ENCODE measurements at regions not wholly inside any gene's neighbourhood (a gene's known extent, or its start where the extent isn't known, plus 50 kb on each side); places are given as distances from the start of the nearest gene placed in this dataset.

DNA sequence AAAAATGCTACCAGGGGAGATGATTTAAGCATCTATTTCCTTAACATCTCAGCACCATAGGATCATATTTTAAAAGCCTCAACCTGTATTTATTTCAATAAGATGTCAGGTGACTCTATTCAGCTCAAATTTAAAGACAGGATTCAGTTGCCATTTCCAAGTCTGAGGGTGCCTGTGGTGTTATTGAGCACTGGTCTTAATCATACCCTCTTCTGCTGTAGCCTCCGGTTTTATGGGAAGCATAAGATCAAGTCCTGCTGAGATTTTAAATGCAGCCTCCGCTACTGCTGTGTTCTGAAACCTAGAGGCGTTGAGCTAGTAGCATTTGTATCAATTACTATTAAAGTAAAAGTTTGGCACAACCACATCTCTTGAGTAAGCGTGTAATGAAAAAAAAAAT lies 185.7 kb upstream of the NWD2 start:
- DNase-seq (ENCODE audit: low read depth in 2 of 2, low spot score in 1 of 2) = no peak

DNA sequence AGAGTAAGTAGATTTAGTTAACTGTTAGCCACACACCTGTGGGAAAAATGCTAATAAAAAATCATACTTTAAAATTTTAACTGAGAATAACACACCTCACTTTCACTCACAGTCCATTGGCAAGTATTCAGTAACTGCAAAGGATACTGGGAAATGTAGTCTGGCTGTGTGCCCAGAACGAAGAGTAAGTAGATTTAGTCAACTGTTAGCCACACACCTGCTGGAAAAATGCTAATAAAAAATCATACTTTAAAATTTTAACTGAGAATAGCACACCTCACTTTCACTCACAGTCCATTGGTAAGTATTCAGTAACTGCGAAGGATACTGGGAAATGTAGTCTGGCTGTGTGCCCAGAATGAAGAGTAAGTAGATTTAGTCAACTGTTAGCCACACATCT lies 178.4 kb upstream of the NWD2 start:
- no peak for DNase-seq (ENCODE audit: low read depth in 2 of 2, low spot score in 1 of 2)

DNA sequence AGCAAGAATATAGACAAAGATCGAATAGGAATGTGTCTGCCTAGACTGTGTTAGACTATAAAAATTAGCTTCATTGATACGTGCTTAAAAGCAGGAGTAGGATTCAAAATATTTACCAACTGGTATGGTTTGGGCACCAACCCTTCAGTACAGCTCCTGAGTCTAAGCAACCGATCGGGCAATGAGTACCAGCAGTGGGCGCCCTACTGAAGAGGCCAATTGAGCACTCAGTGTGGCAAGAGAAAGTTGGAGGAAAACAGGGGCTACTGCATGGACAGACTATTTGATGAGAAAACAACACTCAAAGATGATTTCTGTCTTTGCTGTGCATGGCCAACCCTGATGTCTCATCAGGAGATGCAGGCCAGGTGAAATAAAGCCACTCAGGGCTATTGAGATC lies 176.0 kb upstream of the NWD2 start:
- no peak for DNase-seq (ENCODE audit: low read depth in 2 of 2, low spot score in 1 of 2)

DNA sequence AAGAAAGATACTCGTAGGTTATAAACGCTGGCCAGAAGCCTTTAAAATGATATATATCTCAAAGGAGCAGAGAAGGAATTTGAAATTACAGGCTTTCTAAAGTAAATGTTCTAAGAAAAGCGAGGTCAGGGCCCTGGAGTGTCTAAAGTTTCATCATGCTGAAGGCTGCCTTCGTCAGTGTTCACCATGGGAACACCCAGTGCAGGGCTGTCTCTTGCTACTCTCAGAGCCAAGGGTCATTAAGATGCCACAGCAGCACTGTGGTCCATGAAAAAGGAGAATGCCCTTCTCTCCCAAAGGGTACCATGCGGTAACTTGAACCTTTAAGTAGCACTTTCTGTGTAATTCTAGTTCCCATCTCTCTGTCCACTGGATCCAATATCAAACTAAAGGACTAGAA lies 174.5 kb upstream of the NWD2 start:
- no peak for DNase-seq (ENCODE audit: low read depth in 2 of 2, low spot score in 1 of 2)

DNA sequence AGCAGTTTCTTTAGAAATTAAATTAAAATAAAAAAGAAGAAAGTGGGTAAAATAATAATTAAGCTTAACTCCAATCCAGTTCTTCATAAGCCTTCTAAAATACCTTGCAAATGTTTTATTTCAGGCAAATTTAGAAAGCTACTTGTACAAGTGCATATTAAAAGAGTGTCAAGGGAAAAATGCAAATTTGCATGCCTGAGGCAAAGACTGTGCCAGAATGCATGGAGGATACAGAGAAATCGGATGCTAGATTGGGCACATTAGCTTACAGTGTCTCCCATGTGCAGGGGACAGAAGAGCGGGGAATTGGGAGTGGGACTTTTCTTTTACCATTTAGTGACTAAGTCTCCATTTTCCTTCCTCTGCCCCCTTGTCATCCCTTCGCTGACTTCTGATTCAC lies 173.0 kb upstream of the NWD2 start:
- no peak for DNase-seq (ENCODE audit: low read depth in 2 of 2, low spot score in 1 of 2)

DNA sequence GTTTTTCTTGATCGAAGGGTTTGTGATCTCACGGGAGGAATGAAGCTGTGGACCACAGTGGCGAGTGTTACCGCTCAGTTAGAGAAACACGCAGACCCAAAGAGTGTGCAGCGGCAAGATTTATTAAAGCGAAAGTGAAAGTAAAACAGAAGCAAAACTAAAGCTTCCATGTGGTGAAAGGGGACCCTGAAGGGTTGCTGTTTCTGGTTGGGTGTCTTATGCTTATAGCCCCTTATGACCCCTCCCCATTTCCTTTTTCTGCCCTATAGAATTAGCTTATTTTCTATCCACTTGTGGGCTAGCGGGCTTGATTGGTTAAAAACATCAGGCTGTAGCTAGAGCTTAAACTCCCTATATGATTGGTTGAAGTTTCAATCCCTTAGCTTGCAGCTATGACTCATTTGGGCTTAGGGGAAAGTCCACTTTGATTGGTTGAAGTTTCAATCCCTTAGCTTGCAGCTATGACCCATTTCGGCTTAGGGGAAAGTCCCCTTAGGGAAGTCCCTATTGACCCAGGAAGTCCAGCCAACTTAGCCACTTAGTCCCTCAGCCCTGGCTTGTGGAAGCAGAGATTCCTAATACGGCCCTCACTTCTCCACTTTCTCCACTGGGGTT lies 171.2 kb upstream of the NWD2 start:
- no peak for DNase-seq (ENCODE audit: low read depth in 2 of 2, low spot score in 1 of 2)

DNA sequence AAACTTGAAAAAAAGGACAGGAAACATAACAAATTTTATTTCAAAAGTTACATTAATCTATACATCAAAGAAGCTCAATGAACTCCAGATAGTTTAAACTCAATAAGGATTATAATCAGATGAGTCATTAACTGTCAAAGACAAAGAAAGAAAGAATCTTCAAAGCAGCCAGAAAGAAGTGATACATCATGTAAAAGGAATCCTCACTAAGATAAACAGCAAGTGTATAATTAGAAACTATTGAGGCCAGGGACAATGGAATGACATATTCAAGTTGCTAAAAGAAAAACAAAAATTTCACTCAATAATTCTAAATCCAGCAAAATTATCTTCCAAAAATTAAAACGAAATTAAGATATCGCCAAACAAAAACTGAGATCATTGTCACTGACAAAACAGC lies 161.6 kb upstream of the NWD2 start:
- no peak for DNase-seq (ENCODE audit: low read depth in 2 of 2, low spot score in 1 of 2)

DNA sequence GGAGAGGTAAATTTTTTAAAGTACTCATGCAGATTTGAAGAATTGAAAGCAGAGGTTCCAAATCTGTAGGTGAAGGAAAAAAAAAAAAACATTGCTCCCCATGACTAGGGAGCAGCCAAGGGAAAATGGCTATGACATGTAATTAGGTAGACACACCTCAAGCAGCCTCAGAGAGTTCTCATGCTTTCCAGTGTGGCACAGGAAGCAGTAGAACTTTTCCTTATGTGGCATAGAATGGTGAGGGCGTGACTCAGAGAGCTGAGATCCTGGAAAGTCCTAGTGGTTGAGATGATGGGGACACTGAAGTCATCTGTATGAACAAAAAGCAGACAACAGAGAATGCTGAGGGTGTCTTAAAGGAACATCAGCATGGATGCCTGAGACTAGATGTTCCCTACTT lies 148.6 kb upstream of the NWD2 start:
- no peak for DNase-seq (ENCODE audit: low read depth in 2 of 2, low spot score in 1 of 2)

DNA sequence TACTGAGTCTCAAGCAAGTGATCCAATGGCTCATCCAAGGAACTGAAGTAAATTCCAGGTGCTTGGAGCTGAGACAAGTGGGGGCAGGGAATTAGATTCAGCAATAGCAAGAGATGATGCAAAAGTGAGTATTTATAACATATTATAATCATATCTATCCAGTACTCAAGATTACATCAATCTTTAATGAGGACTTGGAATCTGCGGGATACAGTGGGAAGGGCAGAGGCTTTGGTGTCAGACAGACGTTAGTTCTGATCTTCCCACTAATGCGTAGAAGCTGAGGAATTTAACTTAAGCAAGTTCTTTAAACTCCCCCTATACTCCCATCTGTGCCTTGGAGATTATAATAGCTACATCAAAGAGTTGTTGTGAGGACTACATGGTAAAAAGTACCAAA lies 143.4 kb upstream of the NWD2 start:
- no peak for DNase-seq (ENCODE audit: low read depth in 2 of 2, low spot score in 1 of 2)

DNA sequence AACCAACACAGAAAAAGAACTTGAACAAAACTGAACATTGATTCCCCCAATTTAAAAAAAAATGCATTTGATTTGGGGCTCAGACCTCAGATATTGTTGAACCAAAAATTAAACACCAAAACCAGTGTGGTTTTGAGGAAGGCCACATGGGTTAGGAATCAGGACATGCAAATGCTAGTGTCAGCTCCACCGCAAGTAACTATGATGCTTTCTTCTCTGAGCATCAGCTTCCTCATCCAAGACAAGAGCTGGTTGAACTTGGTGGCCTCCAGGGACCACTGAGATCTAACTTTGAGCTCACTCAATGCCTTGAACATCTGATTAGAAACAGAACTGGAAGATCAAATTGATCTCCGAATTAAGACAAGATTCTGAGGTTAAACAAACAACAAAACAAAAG lies 142.9 kb upstream of the NWD2 start:
- DNase-seq (ENCODE audit: low read depth in 2 of 2, low spot score in 1 of 2) = no peak

DNA sequence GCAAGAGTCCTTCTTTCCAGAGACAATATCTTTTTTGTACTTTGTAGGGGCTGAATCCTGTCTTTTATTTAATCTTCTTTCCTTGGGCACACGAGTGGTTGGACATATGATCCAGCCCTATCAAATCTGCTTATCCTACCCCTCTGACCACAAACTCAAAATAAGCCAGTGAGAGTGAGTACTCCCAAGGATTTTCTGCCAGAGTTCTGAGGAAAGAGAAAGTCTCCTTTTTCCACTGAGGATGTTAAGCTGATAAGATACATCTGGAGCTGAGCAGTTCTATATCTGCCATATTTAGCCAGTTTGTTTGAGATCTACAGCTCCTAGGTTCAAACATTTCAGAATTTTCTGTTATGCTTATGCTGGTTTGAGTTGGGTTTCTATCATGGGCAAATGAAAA lies 134.8 kb upstream of the NWD2 start:
- DNase-seq (ENCODE audit: low read depth in 2 of 2, low spot score in 1 of 2) = no peak

DNA sequence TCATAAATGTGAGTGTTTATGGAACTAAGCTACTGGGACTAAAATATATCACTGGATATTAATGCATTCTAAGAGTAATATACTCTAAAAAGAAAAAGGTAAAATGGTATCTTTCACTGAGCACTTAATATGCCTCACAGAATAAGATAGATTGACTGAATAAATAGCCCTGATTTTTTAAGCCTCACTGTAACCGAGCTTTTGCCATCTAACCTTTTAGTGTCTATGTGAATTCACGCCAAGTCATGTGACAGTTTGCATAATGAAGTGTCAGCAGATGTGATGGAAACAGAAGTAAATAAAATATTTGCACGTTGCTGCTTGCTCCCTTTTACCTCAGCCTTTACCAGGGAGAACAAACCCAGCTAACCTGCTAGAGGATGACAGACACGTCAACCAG lies 119.7 kb upstream of the NWD2 start:
- no peak for DNase-seq (ENCODE audit: low read depth in 2 of 2, low spot score in 1 of 2)

DNA sequence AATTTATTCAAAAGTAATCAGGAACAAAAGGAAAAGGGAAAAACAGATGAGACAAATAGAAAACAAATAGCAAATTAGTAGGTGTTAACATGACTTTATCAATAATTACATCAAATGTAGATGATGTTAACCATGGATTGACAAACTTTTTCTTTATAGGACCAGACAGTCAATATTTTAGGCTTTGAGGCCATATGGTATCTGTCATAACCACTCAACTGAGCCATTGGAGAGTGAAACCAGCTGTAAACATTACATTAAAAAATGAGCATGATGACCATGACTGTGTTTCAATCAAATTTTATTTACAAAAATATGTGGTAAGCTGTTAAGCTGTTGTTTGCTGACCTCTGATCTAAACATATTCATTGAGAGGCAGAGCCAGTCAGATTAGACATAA lies 118.5 kb upstream of the NWD2 start:
- no peak for DNase-seq (ENCODE audit: low read depth in 2 of 2, low spot score in 1 of 2)

DNA sequence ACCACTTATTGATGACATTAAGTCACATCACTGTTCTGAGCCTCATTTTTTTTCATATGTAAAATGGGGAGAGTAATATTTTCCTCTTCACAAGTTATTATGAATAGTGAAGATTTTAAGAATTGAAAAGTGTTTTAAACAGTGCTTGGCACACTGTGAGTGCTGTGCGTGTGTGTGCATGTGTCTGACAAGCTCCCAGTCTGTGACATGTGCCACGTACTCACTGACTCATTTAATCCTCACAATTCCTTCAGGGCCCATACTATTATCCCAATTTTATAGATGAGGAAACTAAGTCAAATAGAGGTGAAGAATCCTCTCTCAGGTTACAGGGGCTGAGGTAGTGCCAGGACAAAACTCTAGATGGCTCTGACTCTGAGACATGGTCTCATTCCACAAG lies 114.1 kb upstream of the NWD2 start:
- no peak for DNase-seq (ENCODE audit: low read depth in 2 of 2, low spot score in 1 of 2)

DNA sequence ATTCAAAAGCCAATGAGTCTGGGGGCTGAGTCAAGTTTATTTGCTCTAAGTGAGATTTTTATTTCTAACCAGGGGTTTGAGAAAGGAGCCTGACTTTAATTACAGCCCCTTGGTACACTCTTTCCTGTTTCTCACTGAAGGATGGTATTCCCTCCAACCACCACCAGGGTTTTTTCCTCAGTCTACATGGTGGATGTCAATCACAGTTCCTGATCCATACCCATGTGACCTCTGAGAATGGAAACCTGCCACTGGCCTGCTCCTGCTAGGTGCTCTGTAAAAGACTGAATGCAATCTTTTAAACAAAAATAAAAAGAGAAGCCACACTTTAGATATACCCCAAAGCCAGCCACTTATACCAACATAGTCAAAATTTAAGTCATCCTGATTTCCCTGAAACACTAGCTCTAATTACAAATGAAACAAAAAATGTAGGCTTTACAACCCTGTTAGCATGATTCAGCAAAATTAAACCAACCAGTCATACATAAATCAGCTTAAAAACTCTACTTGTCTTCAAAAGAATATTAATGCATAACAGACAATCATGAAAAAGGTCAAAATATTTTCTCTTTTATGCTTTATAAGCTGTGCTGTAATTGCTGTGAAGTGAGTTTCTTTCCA lies 112.1 kb upstream of the NWD2 start:
- no peak for DNase-seq (ENCODE audit: low read depth in 2 of 2, low spot score in 1 of 2)

DNA sequence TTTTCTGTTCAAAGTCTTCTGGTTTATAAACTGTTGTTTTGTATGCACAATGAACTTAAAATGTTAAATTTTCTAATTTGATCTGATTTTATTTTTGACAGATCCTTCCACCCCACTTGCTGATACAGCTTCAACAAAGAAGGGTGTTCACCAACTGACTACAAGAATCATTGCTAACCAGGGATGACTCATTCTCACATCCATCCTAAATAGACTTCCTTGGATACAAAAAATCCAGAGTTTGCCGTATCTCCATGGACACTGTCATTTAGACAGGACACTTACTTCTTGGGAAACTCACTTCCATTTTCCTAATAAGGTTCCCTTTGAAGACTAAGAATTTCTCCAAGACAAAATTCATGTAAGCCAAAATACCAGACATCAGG lies 111.6 kb upstream of the NWD2 start:
- DNase-seq (ENCODE audit: low read depth in 2 of 2, low spot score in 1 of 2) = no peak

DNA sequence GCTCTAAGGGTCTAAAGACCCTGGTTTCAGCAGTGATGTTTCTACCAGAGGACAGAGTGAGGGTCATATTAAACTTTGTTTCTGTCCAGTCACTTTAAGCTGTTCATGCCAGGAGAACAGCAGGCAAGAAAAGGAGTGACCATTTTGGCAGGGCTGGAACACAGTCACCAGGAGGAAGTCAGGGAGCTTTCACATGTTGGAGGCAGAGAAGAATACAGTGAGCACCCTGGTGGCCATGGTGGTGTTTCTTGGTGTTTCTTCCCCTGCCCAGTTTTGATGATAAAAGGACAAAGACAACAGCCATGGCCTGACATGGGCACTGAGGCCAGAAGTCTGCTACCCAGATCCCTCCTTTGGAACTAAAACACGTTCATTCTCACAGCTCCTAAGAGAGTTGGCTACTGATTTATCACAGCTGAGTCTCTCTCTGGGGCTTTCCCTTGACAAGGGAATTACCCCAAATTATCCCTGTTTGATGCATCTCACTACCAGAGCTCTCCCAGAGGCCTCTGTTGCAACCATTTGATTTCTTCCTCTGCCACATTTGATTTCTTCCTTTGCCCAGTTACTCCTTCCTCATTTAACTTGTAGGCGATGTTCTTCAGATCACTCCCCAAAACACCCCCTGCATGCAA lies 106.4 kb upstream of the NWD2 start:
- no peak for DNase-seq (ENCODE audit: low read depth in 2 of 2, low spot score in 1 of 2)

DNA sequence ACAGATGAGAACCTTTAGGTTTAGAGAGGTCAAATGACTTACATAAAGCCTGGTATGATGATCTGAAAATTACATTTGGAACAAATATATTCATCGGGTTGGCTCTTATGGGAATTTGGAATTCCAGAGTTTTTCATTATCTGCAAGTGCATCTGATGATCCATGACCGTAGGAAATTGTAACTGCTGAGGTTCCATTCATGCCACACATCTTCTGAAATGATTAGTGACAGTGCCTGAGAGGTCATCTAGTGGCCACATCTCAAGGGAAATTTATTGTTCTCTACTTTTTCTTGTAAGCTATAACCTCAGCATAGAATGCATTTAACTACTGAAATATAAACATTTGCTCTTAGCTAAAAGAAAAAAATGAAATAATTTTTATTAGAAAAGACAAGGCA lies 105.8 kb upstream of the NWD2 start:
- no peak for DNase-seq (ENCODE audit: low read depth in 2 of 2, low spot score in 1 of 2)

DNA sequence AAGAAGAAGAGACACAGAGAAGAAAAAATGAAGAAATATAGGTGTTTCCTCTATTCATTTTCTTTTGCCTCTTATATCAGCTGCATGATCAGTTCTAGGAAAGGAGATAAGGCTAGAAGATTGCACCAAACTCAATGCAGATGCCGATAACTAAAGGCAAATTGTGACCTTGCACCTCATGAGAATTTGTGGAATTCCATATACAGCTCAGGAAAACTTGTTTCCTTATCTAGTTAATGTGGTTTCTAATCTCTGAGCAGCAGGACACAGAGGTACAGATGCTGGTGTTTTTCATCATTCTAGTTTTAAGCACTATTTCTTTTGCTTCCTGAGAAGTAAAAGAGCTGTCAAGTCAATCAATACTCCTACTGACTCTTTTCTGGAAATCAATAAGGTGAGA lies 104.6 kb upstream of the NWD2 start:
- DNase-seq (ENCODE audit: low read depth in 2 of 2, low spot score in 1 of 2) = no peak

DNA sequence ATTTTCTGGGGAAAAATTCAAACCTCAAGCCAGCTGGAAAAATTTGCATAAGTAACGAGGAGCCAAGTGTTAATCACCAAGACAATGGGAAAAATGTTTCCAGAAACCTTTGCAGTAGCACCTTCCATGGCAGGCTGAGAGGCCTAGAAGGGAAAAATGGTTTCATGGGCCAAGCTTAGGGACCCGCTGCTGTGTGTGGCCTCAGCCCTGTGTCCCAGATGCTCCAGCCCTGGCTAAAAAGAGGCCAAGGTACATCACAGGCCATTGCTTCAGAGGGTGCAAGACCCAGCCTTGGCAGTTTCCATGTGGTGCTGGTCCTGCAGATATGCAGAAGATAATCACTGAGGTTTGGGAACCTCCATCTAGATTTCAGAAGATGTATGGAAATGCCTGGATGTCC lies 98.3 kb upstream of the NWD2 start:
- no peak for DNase-seq (ENCODE audit: low read depth in 2 of 2, low spot score in 1 of 2)

DNA sequence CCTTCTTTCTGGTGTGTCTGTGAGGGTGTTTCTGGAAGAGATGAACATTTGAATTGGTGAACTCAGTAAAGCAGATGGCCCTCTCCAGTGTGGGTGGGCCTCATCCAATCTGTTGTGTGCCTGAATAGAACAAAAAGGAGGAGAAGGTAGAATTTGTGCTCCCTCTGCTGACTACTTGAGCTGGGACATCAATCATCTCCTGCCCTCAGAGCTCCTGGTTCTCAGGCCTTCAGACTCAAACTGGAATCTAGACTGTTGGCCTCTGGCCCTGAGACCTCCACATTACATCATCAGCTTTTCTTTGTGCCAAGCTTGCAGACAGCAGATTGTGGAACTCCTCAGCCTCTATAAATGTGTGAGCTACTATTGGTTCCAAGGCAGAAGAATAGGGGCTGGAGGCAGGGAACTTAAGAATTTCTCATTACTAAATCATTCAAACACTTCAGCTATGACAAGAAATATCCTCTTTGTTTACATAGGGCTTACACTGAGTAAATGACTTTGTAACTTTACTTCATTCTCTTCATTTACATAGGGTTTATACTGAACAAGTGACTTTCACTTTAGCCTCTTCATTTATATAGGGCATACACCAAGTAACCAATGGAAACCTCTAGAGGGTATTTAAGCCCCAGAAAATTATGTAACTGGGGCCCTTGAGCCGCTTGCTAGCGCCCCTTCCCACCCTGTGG lies 86.9 kb upstream of the NWD2 start:
- DNase-seq (ENCODE audit: low read depth in 2 of 2, low spot score in 1 of 2) = no peak

DNA sequence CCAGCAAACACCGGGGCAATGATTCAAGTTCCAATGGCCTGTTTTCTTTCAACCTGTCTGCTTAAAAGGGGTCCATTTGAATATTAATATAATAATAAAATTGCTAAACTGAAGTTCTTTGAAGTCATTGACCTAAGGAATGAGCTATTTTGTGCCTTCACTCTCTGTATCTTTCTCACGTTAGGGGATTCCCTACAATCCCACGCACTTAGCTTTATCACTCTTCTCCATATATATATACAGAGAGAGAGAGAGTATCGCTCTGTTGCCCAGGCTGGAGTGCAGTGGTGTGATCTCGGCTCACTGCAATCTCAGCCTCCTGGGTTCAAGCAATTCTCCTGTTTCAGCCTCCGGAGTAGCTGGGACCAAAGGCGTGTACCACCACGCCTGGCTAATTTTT lies 83.9 kb upstream of the NWD2 start:
- DNase-seq (ENCODE audit: low read depth in 2 of 2, low spot score in 1 of 2) = no peak

DNA sequence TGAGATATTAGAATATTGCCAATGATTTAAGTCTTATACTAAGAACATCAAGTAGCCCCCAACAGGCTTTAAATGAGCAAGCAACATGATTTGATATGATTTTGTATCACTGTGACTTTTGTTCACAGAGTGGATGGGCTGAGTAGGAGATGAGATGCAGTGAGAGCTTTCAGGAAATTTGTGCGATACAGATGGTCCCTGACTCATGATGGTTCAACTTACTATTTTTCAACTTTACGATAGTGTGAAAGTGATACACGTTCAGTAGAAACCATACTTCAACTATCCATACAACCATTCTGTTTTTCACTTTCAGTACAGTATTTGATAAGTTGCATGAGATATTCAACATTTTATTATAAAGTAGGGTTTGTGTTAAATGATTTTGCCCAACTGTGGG lies 78.7 kb upstream of the NWD2 start:
- no peak for DNase-seq (ENCODE audit: low read depth in 2 of 2, low spot score in 1 of 2)
